Common myeloid progenitor, CD34-positive (primary cell): ENCODE measurements at regions not wholly inside any gene's neighbourhood (a gene's known extent, or its start where the extent isn't known, plus 50 kb on each side); places are given as distances from the start of the nearest gene placed in this dataset.

Experiments used
- CTCF ChIA-PET: fragments of 350-600 bp; sonication (Branson Sonifier 250); formaldehyde crosslinking; loops from one replicate; lab custom pipeline; 2021; ENCODE audit warnings: antibody characterized with exemption; lab: Charles Lee
- POLR2A ChIA-PET: fragments of 350-600 bp; sonication (Branson Sonifier 250); formaldehyde crosslinking; loops from one replicate; lab custom pipeline; 2021; ENCODE audit warnings: antibody characterized with exemption; lab: Charles Lee
- DNase-seq, 3 donors: peaks; one replicate each; pipeline versions ENCODE4 v3.0.0 to v3.0.0-alpha.2; 2013
- H3K27ac ChIP-seq, 2 experiments: 1 replicate in 1 of 2; 2 replicates in 1 of 2; pipeline ENCODE4 v1.7.0; 2013; ENCODE audit warnings: inconsistent platforms in 2 of 2, low read length in 2 of 2, mild to moderate bottlenecking in 2 of 2, low read depth in 1 of 2, moderate library complexity in 1 of 2; ENCODE audit not compliant: severe bottlenecking in 2 of 2, insufficient read depth in 1 of 2, poor library complexity in 1 of 2
- H3K27me3 ChIP-seq, 5 experiments: replicated peaks in 2 of 5; 1 replicate in 3 of 5; 2 replicates in 2 of 5; pipeline versions ENCODE4 v1.6.1 to v1.7.0; 2013; ENCODE audit warnings: low read length in 4 of 5, mild to moderate bottlenecking in 2 of 5, moderate library complexity in 2 of 5, inconsistent platforms in 1 of 5; ENCODE audit not compliant: insufficient read depth in 5 of 5, control insufficient read depth in 4 of 5
- H3K36me3 ChIP-seq, 4 experiments: 1 replicate in 2 of 4; 2 replicates in 2 of 4; pipeline versions ENCODE4 v1.6.1 to v1.7.0; 2013; ENCODE audit warnings: low read length in 3 of 4, control low read depth in 1 of 4, mild to moderate bottlenecking in 1 of 4; ENCODE audit not compliant: control insufficient read depth in 4 of 4, insufficient read depth in 4 of 4
- H3K4me1 ChIP-seq, 4 experiments: 1 replicate in 3 of 4; 2 replicates in 1 of 4; pipeline versions ENCODE4 v1.6.1 to v1.7.1; 2013; ENCODE audit warnings: low read length in 3 of 4, mild to moderate bottlenecking in 3 of 4, control low read depth in 1 of 4, inconsistent platforms in 1 of 4, moderate library complexity in 1 of 4; ENCODE audit not compliant: control insufficient read depth in 4 of 4, insufficient read depth in 4 of 4; ENCODE audit errors: control extremely low read depth in 1 of 4
- H3K4me3 ChIP-seq, 7 experiments: 1 replicate in 4 of 7; 2 replicates in 3 of 7; pipeline versions ENCODE4 v1.5.1 to v1.7.0; 2013; ENCODE audit warnings: mild to moderate bottlenecking in 7 of 7, low read length in 6 of 7, moderate library complexity in 6 of 7, inconsistent platforms in 2 of 7, low read depth in 2 of 7, control low read depth in 1 of 7; ENCODE audit not compliant: insufficient read depth in 4 of 7, control insufficient read depth in 1 of 7; ENCODE audit errors: extremely low read depth in 1 of 7
- H3K9me3 ChIP-seq, 5 experiments: 1 replicate in 4 of 5; 2 replicates in 1 of 5; pipeline versions ENCODE4 v1.6.1 to v1.7.1; 2013; ENCODE audit warnings: low read length in 4 of 5, mild to moderate bottlenecking in 2 of 5, inconsistent platforms in 1 of 5, low read depth in 1 of 5, moderate library complexity in 1 of 5; ENCODE audit not compliant: control insufficient read depth in 4 of 5, insufficient read depth in 2 of 5; ENCODE audit errors: control extremely low read depth in 1 of 5
- WGBS: methylation state at CpG from one replicate; pipeline ENCODE4 v1.1.5; 2013; ENCODE audit not compliant: insufficient coverage; 5-methylcytosine and 5-hydroxymethylcytosine counted together

DNA sequence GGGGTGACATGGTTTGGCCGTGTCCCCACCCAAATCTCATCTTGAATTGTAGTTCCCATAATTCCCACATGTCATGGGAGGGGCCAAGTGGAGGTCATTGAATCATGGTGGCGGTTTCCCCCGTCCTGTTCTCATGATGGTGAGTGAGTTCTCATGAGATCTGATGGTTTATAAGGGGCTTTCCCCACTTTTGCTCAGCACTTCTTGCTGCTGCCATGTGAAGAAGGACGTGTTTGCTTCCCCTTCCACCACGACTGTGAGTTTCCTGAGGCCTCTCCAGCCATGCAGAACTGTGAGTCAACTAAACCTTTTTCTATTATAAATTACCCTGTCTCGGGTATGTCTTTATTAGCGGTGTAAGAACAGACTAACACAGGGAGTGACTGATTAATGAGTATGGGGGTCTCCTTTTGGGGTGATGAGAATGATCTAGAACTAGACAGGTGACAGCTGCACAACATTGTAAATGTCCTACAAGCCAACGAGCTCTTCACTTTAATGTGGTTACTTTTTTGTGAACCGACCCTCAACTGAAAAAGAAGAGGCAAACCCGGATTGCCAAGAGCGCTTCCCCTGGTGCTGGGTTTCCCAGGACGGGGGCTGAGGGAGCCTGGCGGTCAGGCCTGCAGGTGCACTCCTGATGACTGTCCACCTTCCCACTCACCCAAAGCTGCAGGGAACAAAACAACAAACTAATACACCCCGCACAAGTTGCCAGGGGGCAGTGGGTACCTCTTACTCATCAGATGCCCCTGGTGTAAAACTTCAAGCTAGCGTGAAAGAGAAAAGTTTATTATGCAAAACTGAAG lies 90.1 kb downstream of the NCOR2 start:
- POLR2A ChIA-PET = no interaction called here

DNA sequence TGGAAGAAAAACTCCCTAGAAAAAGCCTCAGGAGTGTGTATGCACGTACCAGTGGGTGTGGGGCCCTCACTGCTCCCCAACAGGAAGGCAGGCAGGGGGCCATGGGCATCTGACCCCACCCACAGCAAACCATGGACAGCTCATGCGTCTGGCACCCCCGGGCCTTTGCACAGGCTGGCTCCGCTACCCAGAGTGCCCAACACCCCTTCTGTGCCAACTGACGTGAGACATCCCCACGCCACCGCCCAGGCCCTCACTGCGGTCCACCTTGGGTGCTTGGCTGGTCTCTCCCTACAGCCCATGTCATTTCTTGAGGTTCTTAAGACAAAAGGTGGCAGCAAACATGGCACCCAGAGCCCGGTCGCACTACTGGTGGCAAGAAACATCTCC lies 91.4 kb downstream of the NCOR2 start:
- H3K9me3 ChIP-seq = peaks cover 0 to 22% (median 16%) of the 10 kb centered on the region in 5 experiments
- 97% methylated on average over 7 of the region's 10 CpGs for WGBS
- H3K4me3 ChIP-seq = no peak overlapping the region
- no peaks in the 10 kb centered on the region for H3K27me3 ChIP-seq
- DNase-seq = no peak
- CTCF ChIA-PET = no interaction called here
- POLR2A ChIA-PET = no interaction called here
- peaks cover 0 to 7% (median 1%) of the 10 kb centered on the region in 4 experiments for H3K4me1 ChIP-seq
- H3K36me3 ChIP-seq = peaks cover 24 to 77% (median 61%) of the 10 kb centered on the region in 4 experiments
- H3K27ac ChIP-seq = no peak overlapping the region

More for the DNA sequence above, 90.1 kb downstream of the NCOR2 start:
- H3K4me1 ChIP-seq = peaks cover 0 to 10% (median 4%) of the 10 kb centered on the region in 4 experiments
- no peaks in the 10 kb centered on the region for H3K27me3 ChIP-seq
- peaks cover 15 to 74% (median 55%) of the 10 kb centered on the region in 4 experiments for H3K36me3 ChIP-seq
- H3K9me3 ChIP-seq = peaks cover 0 to 20% (median 16%) of the 10 kb centered on the region in 5 experiments
- CTCF ChIA-PET = interaction anchor here (0.9 to 1.4 kb wide), 3 partner anchors 8 to 24 kb away, joined by 3 to 7 read pairs (median 6); no protein-coding TSS in a partner anchor
- peak; percentile 31 to 84 (median 77) for DNase-seq
- peak overlapping the region in 1 of 2 experiments; percentile 14 for H3K27ac ChIP-seq
- WGBS = 67% methylated on average over 11 of the region's 15 CpGs
- H3K4me3 ChIP-seq = no peak overlapping the region

DNA sequence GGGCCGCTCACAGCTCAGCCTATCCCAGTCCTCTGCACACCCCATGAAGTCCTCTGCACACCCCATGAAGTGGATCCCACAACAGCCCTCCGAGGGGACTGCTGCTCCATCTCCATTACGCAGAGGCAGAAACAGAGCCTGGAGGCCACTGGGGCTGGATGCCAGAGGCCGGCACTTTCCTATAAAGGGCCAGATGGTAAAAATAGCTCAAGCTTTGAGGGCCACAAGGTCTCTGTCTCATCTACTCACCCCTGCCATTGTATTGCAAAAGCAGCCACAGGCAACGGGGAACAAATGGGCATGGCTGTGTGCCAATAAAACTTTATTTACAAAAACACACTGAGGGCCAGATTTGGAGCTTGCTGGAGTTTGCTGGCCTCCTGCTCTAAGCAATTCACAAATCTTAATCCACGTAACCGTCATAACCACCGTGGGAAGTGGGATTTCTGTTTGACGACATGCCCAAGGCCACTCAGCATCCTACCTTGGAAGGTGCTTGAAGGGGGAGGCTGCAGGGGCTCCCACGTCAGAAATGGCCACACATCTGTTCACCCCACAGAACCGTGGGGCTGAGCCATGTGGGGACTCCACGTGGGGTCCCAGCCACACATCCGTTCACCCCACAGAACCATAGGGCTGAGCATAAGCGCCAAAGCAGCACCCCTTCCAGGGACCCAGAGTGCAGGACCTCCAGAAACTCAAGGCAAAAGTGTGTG lies 92.0 kb downstream of the NCOR2 start:
- H3K9me3 ChIP-seq = peaks cover 0 to 26% (median 17%) of the 10 kb centered on the region in 5 experiments
- CTCF ChIA-PET = no interaction called here
- H3K27me3 ChIP-seq = no peaks in the 10 kb centered on the region
- peaks cover 27 to 82% (median 64%) of the 10 kb centered on the region in 4 experiments for H3K36me3 ChIP-seq
- H3K27ac ChIP-seq = no peak overlapping the region
- WGBS = 98% methylated on average over 12 of the region's 14 CpGs
- H3K4me3 ChIP-seq = no peak overlapping the region
- DNase-seq = no peak
- POLR2A ChIA-PET = no interaction called here
- H3K4me1 ChIP-seq = peaks cover 0 to 7% (median 1%) of the 10 kb centered on the region in 4 experiments

DNA sequence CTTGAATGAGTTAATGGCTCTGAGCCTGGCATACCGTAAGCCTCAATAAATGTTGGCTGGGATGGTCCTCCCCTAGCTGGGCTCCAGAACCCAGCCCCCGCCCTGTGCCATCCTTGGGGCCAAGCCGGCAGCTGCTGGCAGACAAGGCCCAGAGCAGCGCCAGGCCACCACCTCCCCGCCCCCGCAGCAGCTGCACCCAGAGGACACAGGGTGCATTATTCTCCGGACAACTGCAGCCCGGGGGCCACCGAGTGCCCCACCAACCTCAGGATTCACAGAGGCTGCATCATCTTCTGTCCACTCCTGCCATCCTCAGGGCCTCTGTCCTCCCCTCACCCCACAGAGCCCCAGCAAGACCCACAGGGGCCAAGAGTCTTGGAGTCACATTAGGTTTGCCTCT lies 92.7 kb downstream of the NCOR2 start:
- Histone ChIP-seq H3K9me3 (peaks cover 0 to 28% (median 17%) of the 10 kb centered on the region in 5 experiments), H3K27me3 (no peaks in the 10 kb centered on the region), H3K36me3 (peaks cover 27 to 85% (median 65%) of the 10 kb centered on the region in 4 experiments), H3K27ac (no peak overlapping the region), H3K4me1 (peaks cover 0 to 4% (median 1%) of the 10 kb centered on the region in 4 experiments), H3K4me3 (no peak overlapping the region)
- WGBS = 94% methylated on average over 8 of the region's 9 CpGs
- no peak for DNase-seq
- CTCF ChIA-PET = interaction anchor here (0.9 to 1.0 kb wide), 2 partner anchors 9 to 17 kb away, joined by 3 read pairs; no protein-coding TSS in a partner anchor
- POLR2A ChIA-PET = no interaction called here

DNA sequence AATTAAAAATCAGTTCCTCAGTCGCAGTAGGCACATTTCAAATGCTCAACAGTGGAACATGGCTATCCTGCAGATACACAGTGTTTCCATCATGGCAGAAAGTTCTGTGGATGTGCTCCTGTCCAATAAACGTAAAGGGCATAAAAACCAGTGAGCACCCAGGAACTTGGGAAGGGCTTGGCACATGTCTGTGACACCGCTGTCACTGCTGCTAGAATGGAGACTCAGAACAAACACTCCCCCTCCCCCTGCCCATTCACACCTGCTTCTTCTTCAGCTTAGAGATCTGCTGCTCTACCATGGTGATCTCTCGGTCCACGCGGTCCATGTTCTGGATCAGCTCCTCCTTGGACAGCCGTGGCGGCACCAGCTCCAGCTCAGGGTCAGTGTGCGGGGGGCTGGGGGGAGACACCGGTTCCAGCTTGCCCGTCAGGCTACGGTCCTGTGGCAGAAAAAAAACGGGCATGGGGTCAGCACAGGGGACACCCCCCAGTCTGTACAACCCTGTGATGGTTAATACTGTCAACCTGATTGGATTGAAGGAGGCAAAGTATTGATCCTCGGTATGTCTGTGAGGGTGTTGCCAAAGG lies 94.6 kb downstream of the NCOR2 start:
- H3K36me3 ChIP-seq = peaks cover 30 to 86% (median 61%) of the 10 kb centered on the region in 4 experiments
- peaks cover 0 to 37% (median 24%) of the 10 kb centered on the region in 5 experiments for H3K9me3 ChIP-seq
- ChIA-PET CTCF (interaction anchor here (1.1 kb wide), 3 partner anchors 12 to 49 kb away, joined by 3 to 4 read pairs (median 3); no protein-coding TSS in a partner anchor), POLR2A (no interaction called here)
- no peaks in the 10 kb centered on the region for H3K27me3 ChIP-seq
- no peak overlapping the region for H3K27ac ChIP-seq
- WGBS = 97% methylated on average over 13 of the region's 14 CpGs
- no peak overlapping the region for H3K4me3 ChIP-seq
- peaks cover 0 to under 1% (median 0%) of the 10 kb centered on the region in 4 experiments for H3K4me1 ChIP-seq
- DNase-seq = no peak

DNA sequence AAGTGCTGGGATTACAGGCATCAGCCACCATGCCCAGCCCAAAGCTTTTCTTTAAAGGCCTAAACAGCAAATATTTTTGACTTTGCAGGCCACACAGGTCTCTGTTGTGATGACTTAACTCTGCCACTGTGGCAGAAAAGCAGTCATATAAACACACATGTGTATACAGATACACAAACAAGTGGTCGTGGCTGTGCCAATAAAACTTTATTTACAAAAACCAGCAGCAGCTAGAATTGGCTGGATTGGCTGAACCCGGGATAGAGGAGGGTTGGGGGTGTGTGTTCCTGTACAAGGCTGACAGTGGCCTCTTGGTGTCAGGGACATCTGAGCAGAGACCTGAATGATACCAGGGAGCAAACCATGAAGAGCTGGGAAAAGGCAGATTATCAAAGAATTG lies 95.6 kb downstream of the NCOR2 start:
- CTCF ChIA-PET = interaction anchor here (1.1 to 1.4 kb wide), 5 partner anchors 8 to 209 kb away, joined by 3 to 8 read pairs (median 3); no protein-coding TSS in a partner anchor
- no CpG with 5 or more reads among the region's 2 CpGs for WGBS

More for the DNA sequence above, 95.6 kb downstream of the NCOR2 start:
- peaks cover 30 to 77% (median 55%) of the 10 kb centered on the region in 4 experiments for H3K36me3 ChIP-seq
- POLR2A ChIA-PET = no interaction called here
- H3K27me3 ChIP-seq = no peaks in the 10 kb centered on the region
- peaks cover 0 to under 1% (median under 1%) of the 10 kb centered on the region in 4 experiments for H3K4me1 ChIP-seq
- H3K4me3 ChIP-seq = no peak overlapping the region
- H3K27ac ChIP-seq = no peak overlapping the region
- peaks cover 0 to 37% (median 24%) of the 10 kb centered on the region in 5 experiments for H3K9me3 ChIP-seq
- no peak for DNase-seq
